HCT116 (cell line): ENCODE measurements at regions not wholly inside any gene's neighbourhood (a gene's known extent, or its start where the extent isn't known, plus 50 kb on each side); places are given as distances from the start of the nearest gene placed in this dataset.

Experiments
- EGR1 ChIP-seq: IDR thresholded peaks from 2 replicates; pipeline ENCODE4 v1.6.1; 2012; ENCODE audit warnings: low read depth
- JUND ChIP-seq: IDR thresholded peaks from 2 replicates; pipeline ENCODE4 v1.6.1; 2012
- POLR2A ChIP-seq: IDR thresholded peaks from 2 replicates; pipeline ENCODE4 v1.7.0; 2011; ENCODE audit warnings: borderline replicate concordance; ENCODE audit not compliant: insufficient read depth, insufficient read length; ENCODE audit errors: extremely low read depth
- POLR2AphosphoS5 ChIP-seq: IDR thresholded peaks from 2 replicates; pipeline ENCODE4 v1.6.1; 2011; ENCODE audit warnings: mild to moderate bottlenecking, low read depth, low read length, moderate library complexity
- SIN3A ChIP-seq: IDR thresholded peaks from 2 replicates; pipeline ENCODE4 v1.6.1; 2012; ENCODE audit warnings: low read depth
- ZNF274 ChIP-seq: fragments of 200-500 bp; sonication (Bioruptor generic); IDR thresholded peaks from 2 replicates; pipeline ENCODE4 v1.6.1; 2014; ENCODE audit warnings: mild to moderate bottlenecking, low read depth, low read length, inconsistent platforms
- TF ChIP-seq, protein P1 (sequence below), 3 experiments: fragments of 200-600 bp in 1 of 3; sonication (generic) in 1 of 3; IDR thresholded peaks in 2 of 3; conservative IDR thresholded peaks in 1 of 3; 2 replicates each; pipeline ENCODE4 v1.5.1; 2012 to 2017; ENCODE audit warnings: low read depth in 2 of 3, low read length in 2 of 3, antibody characterized with exemption in 1 of 3, borderline replicate concordance in 1 of 3, control low read depth in 1 of 3, mild to moderate bottlenecking in 1 of 3, mixed read lengths in 1 of 3, mixed run types in 1 of 3, moderate library complexity in 1 of 3; ENCODE audit not compliant: insufficient read depth in 1 of 3
- TF ChIP-seq, protein P2 (sequence below): IDR thresholded peaks from 2 replicates; pipeline ENCODE4 v1.6.1; 2012

DNA sequence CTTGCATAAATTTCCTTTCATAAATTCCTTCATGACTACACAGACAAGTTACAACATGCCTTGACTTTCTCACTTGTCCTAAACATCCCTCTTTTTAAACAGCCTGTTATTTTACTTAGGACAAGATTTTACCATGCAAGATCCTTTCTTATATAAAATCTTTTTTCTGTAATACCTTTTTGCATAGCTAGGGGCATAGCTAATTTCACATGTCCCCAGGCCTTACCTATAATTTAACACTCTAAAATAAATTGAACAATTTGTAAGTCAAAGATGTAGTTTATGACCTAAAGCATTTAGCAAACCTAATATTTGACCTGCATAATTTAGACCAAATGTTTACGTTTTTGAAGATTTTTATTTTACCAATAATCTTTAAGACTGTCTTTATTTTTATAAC, 396.3 kb upstream of the FSTL5 start:
- TF ChIP-seq, protein P1, sequence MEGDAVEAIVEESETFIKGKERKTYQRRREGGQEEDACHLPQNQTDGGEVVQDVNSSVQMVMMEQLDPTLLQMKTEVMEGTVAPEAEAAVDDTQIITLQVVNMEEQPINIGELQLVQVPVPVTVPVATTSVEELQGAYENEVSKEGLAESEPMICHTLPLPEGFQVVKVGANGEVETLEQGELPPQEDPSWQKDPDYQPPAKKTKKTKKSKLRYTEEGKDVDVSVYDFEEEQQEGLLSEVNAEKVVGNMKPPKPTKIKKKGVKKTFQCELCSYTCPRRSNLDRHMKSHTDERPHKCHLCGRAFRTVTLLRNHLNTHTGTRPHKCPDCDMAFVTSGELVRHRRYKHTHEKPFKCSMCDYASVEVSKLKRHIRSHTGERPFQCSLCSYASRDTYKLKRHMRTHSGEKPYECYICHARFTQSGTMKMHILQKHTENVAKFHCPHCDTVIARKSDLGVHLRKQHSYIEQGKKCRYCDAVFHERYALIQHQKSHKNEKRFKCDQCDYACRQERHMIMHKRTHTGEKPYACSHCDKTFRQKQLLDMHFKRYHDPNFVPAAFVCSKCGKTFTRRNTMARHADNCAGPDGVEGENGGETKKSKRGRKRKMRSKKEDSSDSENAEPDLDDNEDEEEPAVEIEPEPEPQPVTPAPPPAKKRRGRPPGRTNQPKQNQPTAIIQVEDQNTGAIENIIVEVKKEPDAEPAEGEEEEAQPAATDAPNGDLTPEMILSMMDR (IDR thresholded peaks at IDR 0.05 in 2 of 3, conservative IDR thresholded peaks at IDR 0.05 in 1 of 3; ENCODE audit: borderline replicate concordance in 1 of 3, insufficient read depth in 1 of 3, low read depth in 2 of 3, low read length in 2 of 3) = peak in 1 of 3 experiments; percentile 41; a peak in 2 of 6 replicates
- no peak for TF ChIP-seq ZNF274
- TF ChIP-seq, protein P2, sequence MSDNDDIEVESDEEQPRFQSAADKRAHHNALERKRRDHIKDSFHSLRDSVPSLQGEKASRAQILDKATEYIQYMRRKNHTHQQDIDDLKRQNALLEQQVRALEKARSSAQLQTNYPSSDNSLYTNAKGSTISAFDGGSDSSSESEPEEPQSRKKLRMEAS = no peak
- TF ChIP-seq JUND = no peak
- no peak for TF ChIP-seq POLR2A
- TF ChIP-seq SIN3A = no peak
- no peak for TF ChIP-seq POLR2AphosphoS5
- TF ChIP-seq EGR1 = no peak
